ENCODE measurements at regions not wholly inside any gene's neighbourhood (a gene's known extent, or its start where the extent isn't known, plus 50 kb on each side); places are given as distances from the start of the nearest gene placed in this dataset.

DNA sequence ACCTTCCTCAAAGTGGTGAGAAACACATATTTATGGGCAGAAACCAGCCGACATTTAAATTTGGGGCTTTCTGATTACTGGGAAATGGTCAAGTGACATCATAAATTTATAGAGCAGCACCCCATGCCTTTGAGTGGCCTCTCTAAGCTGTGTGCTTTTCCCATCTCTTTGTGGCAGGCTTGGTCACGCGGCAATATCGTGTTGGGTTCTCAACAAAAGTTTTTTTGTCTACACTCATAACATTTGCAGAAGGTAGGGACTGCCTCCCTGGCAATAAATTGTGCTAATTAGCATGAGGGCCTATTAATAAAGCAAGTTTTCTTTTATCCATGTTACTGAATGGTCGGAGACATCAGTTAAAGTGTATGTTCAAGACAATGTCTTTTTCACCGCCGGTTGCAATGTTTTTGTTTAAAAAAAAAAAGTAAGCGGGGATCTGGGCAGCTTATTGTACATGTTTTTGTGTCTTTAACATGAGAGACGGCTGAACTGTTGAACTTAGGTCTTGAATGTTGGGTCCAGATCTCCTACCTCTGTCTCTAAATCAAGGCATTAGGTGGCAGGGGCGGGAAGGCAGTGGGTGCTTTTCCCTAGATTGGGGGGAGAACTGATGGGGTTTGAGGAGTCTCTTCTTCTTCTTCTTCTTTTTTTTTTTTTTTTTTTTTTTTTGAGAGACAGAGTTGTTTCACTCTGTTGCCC, 193.3 kb downstream of the PHETA1 start:
- DNase-seq (ENCODE audit: low read depth, low spot score) = no peak

DNA sequence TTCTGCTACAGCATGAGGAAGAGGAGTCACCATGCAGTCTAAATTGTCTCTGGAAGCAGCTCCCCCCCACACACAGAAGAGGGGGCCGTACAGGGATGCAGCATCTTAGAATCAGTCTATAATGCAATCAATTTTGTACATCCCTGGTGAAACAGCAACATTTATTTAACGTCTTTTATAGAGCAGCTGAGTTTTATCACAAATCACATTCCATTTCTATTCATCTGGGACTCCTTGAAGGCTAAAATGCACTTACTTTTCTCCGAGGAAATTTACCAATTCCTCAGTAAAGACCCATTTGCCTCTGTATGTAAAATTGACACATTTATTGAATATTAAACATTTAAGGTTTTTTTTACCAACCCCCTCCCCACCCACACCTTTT, 193.9 kb downstream of the PHETA1 start:
- no peak for DNase-seq (ENCODE audit: low read depth, low spot score)

GRCh38 chr12:111174251-111174960, 194.5 kb downstream of the PHETA1 start:
- DNase-seq (ENCODE audit: low read depth, low spot score) = no peak

GRCh38 chr12:111173836-111174235, 195.1 kb downstream of the PHETA1 start:
- DNase-seq (ENCODE audit: low read depth, low spot score) = no peak

DNA sequence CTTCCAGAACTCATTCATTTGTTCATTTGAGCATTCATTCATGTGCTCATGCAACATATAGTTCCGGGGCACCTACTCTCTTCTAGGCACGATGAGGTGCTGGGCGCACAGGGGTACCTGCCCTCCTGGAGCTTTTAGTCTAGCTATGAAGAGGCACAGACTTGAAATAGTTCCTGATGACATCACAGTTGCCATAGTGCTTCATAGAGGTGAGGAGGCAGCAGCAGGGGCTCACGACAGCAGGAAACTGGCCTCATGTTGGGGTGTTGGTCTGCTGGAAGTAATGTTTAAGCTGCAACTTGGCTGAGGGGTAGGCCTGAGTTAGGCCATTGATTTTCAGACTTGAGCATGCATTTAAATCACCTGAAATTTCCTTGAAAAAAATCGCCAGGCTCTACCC, 195.5 kb downstream of the PHETA1 start:
- no peak for DNase-seq (ENCODE audit: low read depth, low spot score)

GRCh38 chr12:111172786-111173185, 196.1 kb downstream of the PHETA1 start:
- DNase-seq (ENCODE audit: low read depth, low spot score) = no peak

DNA sequence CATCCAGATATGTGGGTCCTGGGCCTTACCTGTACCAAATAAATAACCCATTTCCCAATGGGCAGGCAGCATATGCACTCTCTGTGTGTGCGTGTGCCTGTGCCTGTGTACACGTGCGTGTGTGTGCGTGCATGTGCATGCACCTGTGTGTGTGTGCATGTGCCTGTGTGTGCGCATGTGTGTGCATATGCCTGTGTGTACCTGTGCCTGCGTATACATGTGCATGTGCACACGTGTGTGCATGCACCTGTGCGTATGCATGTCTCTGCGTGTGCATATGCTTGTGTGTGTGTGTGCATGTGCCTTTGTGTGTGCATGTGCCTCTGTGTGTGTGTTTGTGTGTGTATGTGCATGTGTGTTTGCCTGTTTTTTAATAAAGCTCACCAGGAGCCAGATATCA, 197.1 kb downstream of the PHETA1 start:
- DNase-seq (ENCODE audit: low read depth, low spot score) = no peak

- no peak for DNase-seq (ENCODE audit: low read depth, low spot score)
Measured at GRCh38 chr12:111171345-111171744, 197.6 kb downstream of the PHETA1 start.

- DNase-seq (ENCODE audit: low read depth, low spot score) = no peak
Measured at GRCh38 chr12:111170543-111170942, 198.4 kb downstream of the PHETA1 start.

DNA sequence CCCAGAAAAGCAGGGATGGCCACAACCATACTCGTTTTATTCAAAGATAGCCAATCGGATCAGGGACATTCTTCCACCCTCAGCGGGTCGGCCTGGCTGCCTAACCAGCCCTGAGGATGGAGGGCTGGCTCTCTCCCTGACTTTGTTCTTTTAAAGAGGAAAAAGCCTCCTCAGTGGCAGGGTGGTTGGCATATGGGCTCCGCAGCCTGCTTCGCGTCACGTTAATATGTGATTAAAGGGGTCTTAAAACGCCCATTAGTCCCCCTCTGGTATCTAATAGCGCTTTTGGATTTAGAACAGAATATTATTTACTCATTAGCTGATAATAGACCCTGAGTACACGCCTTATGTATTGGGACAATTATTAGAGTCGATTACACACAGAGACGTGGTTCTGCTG, 199.4 kb downstream of the PHETA1 start:
- no peak for DNase-seq (ENCODE audit: low read depth, low spot score)

DNA sequence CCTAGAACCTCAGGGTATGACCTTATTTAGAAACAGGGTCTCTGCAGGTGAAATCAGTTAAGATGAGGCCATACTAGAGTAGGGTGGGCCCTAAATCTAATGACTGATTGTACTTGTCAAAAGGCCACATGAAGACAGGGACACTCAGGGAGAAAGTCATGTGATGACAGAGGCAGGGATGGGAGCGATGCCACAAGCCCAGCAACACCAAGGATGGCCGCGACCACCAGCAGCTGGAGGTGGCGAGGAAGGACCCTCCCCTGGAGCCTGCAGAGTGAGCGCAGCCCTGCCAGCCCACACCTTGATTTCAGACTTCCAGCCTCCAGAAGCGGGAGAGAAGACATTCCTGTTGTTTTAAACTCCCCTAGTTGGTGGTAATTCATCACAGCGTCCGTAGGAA, 199.9 kb downstream of the PHETA1 start:
- DNase-seq (ENCODE audit: low read depth, low spot score) = no peak

- no peak for DNase-seq (ENCODE audit: low read depth, low spot score)
Measured at GRCh38 chr12:111168009-111168900, 200.6 kb downstream of the PHETA1 start.

GRCh38 chr12:111166779-111167540, 201.9 kb downstream of the PHETA1 start:
- peak; percentile 11 for DNase-seq (ENCODE audit: low read depth, low spot score)

GRCh38 chr12:111164833-111165525, 203.9 kb downstream of the PHETA1 start:
- no peak for DNase-seq (ENCODE audit: low read depth, low spot score)

- DNase-seq (ENCODE audit: low read depth, low spot score) = no peak
Measured at GRCh38 chr12:111163422-111163821, 205.5 kb downstream of the PHETA1 start.

DNA sequence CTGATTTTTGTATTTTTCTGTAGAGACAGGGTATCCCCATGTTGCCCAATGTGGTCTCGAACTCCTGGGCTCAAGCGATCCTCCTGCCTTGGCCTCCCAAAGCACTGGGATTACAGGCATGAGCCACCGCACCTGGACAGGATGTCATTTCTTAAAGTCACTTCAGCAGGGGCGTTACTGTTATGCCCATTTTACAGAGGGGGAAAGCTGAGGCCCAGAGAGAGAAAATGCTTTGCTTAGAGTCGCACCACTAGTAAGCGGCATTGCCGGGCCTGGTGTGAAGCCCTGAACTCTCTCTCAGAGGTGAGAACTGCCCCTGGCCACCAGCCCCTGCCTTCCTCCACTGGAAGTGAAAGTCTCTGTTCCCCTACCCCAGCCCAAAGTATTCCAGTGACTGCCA, 207.0 kb downstream of the PHETA1 start:
- no peak for DNase-seq (ENCODE audit: low read depth, low spot score)

- no peak for DNase-seq (ENCODE audit: low read depth, low spot score)
Measured at GRCh38 chr12:111160350-111161241, 208.3 kb downstream of the PHETA1 start.

- DNase-seq (ENCODE audit: low read depth, low spot score) = no peak
Measured at GRCh38 chr12:111158992-111159391, 209.9 kb downstream of the PHETA1 start.

DNA sequence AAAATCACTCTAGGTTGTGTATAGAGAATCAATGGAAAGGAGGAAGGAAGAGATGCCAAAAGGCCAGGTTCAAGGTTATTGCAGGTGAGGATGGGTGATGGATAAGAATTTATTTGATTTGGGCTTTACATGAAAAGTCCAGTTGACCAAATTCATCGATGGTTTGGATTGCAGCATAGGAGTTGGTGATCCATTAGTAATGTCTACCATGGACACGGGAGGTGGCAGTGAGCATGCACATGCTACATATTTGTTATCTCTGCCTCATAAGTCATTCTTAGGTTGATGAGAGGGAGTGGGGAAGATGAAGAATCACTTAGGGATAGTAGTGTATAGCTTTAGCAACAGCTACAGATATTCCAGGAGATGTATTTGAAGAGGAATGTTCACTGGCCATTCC, 211.4 kb downstream of the PHETA1 start:
- DNase-seq (ENCODE audit: low read depth, low spot score) = no peak

DNA sequence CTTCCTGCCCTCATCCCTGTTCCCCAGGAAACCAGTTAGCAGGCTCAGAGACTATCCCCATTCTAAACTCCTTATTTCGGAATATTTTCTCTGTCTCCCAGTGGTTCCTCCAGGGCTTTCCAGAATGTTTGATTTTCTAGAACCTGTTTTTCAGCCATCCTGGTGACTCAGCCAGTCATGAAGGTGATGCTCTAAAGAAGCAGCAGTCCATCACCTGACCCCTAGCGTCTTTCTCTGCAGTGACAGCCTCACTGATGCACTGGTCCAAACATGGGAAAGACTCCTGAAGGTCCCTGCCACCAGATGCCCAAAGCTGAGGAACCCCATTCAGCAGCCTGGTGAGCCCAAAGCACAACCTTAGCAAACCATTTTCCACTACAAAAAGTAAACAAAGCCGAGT, 212.6 kb downstream of the PHETA1 start:
- DNase-seq (ENCODE audit: low read depth, low spot score) = no peak
